ENCODE measurements at regions not wholly inside any gene's neighbourhood (a gene's known extent, or its start where the extent isn't known, plus 50 kb on each side); places are given as distances from the start of the nearest gene placed in this dataset.

GRCh38 chr4:153966641-153967040, 177.8 kb upstream of the SFRP2 start:
- no peak for TF ChIP-seq POLR2A (IDR thresholded peaks at IDR 0.05)
- no peak for TF ChIP-seq CTCF (IDR thresholded peaks at IDR 0.05)

All from thyroid gland (tissue), 4 donors.